Hematopoietic multipotent progenitor cell treated with erythropoietin and hydrocortisone succinate and interleukin-3 and kit ligand, for 6 days (in vitro differentiated cells): ENCODE measurements at regions not wholly inside any gene's neighbourhood (a gene's known extent, or its start where the extent isn't known, plus 50 kb on each side); places are given as distances from the start of the nearest gene placed in this dataset.
"Not testable (repeated sequence)": the region's sequence is repeated elsewhere in the genome, so short reads cannot be mapped to it uniquely, and the experiment has no call there.

ENCODE experiments used
- DNase-seq: peaks from one replicate; pipeline ENCODE4 v3.0.0-alpha.2; 2015

DNA sequence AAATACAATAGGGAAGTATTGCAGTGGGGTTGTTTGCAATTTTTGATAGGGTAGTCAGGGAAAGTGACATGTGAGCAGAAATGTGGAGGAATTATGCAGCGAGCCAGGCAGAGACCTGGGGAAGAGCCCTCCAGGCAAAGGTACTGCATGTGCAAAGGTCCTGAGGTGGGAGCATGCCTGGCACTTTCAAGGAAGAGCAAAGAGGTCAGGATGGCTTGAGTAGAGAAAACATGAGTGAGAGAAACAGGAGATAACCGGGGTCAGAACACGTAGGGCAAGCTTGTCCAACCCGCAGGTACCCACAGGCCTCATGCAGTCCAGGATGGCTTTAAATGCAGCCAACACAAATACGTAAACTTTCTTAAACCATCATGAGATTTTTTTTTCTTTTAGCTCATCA is 71.0 kb downstream of the COQ2 start:
- DNase-seq, result no peak

DNA sequence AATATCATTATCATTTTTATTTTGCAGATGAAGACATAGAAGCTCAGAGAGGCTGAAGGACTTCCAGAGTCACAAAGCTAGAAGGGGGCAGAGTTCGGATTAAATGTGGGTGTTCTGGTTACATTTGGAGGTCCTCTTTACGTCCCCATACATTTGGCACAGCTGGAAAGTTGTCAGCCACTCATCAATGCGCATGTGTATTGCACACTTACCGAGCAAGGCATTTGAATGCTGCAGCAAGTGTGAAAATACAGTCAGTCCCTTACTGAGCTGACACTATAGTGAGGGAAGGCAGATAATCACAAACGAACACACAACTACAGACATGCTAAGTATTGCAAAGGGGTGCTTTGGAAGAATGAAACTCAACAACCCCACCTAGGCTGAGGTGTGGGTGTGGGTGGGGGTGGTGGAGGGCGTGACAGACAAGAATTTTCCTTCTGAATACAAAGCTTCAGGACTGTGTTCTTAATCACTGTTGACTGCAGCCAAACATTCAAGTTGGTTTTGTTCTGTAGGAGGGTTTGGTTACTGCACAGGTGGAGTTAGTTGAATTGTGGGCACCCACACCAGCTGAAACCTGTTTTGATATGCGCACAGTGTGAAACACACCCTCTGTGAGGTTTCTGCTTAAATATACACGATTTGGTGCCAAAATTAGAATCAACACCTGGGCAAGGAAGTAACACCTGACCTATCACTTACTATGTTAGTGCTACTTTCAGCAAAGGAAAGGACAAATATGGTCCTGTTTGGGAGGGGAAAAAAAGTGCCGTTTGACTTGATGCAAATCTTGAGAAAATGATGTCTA is 72.4 kb downstream of the COQ2 start:
- no peak for DNase-seq

DNA sequence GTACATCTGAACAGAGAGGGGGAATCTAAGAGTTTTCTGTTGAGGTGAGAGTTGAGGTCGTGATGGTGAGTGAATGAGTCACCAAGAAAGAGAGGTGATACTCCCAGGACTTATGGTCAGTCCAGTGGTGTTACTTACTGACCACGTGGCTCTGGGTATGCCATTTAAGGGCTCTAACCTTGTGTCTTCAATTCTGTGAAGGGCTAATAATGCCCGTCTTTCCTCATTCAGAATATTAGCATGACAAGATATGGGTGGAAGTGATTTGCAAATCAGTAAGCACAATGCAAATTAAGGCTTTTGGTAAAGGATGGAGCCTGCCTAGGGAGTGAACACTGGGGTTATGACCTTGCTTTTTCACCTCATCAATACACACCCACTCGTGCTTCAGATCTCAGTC is 75.2 kb downstream of the COQ2 start:
- DNase-seq, result no peak

DNA sequence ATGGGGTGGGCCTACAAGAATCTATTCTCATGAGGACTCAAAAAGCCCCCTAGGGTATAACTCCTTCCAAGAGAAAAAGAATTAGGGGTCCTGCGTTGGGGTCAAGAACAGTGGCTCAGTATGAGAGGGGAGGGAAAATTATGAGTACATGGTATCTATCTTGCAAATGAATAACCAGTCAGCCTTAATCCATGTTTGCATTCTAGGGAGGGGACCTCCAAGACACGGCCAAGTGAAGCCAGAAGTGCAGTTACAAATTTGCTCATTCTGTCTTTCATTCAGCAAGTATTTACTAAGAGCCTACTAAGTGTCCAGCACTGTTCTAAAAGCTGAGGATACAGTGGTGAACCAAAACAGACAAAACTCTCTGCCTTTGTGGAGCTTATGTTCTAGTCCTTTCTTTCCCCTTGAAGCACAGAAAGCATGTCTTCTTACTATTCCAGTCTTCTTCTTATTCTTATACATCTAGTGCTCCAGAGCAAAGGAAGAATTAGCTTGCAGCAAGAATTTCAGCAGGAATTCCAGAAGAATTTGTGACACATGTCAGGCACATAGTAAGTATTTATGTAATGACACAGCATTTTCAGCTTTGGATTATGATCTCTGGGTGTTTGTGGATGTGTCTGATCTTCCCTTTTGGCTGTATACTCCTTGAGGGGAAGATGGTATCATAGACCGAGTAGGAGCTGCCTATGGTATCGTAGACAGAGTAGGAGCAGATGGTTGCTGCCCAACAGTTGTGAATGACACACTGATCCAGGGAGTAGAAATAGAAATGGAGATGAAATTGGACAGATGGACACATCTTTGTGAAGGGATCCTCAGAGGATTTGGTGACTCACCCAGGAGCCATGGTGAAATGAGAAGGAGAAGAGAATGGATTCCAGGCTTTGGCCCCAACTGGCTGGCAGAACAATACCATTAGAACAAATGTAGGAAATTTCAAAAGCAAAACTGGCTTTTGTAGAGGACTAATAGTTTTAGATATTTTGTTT is 75.9 kb downstream of the COQ2 start:
- DNase-seq, result no peak

DNA sequence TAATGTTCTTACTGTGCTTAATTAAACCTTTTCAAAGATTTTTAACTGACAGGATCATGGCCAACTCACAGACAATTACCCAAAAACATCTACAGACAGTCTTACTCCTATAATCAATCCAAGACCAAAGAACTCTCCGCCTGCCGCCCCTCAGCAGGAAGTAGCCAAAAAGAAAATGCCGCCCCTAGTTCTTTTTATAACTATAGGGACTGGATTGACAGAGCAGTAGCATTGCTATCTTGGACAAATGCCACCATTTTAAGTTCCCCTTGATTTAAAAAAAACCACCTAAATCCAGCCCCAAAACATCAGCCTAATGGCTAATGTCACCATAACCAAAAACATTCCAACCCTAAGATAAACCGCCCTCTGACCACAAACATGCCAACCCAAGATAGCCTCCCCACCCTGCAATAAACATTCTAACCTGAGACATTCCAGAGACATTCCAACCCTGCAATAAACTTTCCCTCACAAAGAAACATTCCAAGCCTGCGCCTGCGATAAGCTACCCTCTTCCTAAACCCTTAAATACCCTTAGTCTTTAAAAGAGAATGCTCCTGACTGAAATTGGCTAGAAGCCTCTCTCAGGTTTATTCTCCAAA is 77.0 kb downstream of the COQ2 start:
- no peak for DNase-seq

DNA sequence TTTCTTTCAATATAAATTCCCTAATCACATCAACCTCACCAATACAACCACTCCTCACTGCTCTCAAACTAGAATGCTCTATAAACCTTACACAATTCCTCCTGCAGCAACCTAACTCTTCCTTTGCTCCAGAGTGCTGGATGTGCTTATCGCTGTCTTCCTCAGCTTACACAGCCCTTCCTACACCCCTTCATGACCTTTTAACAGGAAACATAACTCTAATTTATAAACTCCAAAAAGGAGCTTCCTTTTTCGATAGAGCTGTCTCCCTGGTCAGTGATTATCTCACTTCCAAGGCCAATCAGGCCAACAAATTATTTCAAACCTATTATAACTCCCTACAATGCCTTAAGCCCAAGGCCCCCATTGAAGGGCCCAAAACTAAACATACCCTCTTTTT is 78.8 kb downstream of the COQ2 start:
- DNase-seq, result no peak

DNA sequence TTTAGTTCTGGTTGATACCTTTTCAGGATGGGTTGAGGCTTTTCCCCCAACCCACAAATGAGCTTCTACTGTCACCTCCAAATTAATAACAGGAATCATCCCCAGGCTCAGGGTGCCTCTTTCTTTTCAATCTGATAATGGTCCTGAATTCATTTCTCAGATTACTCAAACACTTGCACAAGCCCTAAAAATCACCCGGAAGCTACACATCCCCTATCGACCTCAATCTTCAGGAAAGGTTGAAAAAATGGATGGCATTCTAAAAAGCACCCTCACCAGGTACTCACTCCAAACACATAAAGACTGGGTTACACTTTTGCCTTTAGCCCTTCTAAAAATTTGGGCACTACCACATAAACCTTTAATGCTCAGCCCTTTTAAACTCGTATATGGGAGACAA is 79.9 kb downstream of the COQ2 start:
- no peak for DNase-seq

DNA sequence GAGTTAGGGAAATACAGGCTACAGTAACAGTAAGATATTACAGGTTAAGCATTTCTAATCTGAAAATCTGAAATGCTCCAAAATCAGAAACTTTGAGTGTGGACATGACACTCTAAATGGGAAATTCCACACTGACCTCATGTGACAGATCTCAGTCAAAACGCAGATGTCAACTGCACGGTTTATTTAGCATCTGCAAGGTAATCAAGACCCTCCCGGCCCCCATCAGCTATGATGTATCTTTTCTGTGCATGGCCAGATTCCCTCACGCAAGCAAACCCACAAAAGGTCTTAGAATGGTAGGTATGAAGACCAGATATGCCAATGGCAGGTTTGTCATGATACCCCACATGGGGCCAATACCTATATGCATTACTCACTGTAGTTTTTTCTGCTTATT is 82.8 kb downstream of the COQ2 start:
- no peak for DNase-seq

DNA sequence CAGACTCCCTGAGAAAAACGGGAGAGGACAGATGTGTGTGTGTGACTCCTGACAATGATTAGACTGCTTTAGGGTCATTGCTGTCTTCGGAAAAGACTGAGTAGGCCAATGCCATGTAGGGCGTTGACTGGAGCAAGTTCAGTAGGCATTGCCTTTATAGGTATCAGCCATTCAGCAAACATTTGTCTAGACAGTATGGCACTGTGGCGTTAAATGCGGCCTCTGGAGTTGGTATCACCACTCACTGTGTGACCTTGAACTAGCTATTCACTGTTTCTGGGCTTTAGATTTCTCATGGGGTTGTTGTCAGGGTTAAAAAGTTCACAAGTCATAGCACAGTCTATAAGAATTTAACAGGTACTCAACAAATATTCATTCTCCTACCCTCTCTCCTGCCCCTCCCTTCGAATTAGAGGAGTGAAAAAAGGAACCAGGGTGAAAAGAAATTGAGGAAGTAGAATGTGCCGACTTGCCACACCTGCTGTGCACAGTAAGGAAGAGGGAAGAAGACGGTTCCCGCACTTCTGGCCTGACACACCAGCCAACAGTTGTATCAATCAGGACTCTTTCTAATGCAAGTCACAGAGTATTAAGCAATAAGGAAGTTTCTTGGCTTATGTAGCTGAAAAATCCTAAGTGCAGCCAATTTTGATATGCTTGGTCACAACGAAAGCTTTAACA is 83.2 kb upstream of the PLAC8 start:
- DNase-seq, result peak; percentile 61

DNA sequence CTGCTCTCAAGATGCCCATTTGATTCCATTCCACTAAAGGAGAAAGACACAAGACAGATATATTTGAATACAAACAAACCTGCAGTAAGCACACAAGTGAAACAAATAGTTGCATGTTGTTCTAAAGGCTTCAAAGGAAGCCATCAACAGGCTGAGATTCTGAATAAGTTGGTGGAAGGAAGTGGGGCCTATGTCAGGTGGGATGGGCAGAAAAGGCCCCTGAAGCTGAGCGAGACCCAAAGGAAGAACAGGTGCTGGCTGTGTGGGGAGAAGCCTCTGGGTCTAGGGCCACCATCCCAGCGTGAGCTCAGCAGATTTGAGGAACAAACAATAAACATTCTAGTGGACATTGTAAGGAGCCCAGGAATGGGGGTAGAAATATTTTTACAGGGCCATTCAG is 82.4 kb upstream of the PLAC8 start:
- no peak for DNase-seq

DNA sequence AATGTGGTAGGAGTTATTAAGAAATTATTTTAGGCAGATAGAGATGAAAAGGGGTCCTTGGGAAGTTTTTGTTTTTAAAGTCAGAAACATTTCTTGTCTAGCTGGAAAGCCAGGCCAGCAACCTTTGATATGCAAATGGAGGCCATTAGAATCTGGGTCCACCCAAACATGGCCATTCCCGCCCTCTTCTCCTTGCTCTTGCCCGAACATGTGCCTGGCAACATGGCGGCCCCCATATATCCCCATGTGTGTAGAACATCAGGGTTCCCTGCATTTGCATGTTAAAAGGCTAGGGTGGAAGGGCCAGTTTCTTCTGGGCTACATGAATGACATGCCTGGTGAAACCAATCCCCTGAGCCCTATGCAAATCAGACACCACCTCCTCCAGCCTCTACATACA is 80.7 kb upstream of the PLAC8 start:
- no peak for DNase-seq

DNA sequence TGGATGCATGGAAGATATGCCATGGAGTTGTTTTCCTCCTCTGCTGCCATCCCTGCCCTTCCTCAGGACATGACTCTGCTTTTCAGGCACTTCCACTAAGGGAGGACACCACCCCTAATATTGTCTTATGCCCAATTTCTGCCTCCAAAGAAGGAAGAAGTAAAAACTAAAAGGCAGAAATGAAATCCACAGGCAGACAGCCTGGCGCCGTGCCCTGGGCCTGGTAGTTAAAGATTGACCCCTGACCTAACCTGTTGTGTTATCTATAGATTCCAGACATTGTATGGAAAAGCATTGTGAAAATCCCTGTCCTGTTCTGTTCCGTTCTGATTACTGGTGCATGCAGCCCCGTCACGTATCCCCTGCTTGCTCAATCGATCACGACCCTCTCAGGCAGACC is 80.1 kb upstream of the PLAC8 start:
- not testable (repeated sequence) for DNase-seq

DNA sequence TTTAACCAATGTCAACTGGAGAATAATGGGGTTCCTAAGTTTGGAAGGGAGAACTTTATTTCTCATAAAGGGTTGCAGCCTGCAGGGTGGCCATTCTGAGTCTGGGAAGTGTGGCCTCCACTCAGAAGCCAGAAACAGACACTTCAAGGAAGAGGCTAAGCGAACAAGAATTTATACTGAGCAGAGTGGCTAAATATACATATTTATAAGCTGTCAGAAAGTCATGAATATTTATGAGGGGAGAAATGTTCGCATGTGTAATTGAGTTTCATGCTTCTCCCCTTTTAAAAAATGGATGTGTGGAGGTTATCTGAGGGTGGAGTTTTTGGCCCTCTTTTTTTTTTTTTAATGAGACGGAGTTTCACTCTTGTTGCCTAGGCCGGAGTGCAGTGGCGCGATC is 78.1 kb upstream of the PLAC8 start:
- no peak for DNase-seq

DNA sequence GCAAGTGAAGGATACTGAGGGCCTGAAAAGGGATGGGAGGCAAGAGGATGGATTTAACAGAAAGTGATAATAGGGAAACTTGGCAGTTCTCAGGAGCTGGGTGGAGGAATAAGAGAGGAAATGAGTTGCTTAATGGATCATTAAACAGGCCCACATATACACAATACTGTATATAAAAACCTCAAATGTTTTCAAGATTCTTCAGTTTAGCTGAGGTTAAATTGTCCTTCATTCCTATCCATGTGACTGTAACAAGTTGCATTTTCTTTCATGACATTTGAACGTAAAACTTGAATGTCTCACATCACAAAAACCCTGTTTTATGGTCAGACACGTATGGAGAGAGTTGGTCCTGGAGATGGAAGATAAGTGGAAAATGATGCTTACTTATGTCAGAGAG is 76.5 kb upstream of the PLAC8 start:
- no peak for DNase-seq

DNA sequence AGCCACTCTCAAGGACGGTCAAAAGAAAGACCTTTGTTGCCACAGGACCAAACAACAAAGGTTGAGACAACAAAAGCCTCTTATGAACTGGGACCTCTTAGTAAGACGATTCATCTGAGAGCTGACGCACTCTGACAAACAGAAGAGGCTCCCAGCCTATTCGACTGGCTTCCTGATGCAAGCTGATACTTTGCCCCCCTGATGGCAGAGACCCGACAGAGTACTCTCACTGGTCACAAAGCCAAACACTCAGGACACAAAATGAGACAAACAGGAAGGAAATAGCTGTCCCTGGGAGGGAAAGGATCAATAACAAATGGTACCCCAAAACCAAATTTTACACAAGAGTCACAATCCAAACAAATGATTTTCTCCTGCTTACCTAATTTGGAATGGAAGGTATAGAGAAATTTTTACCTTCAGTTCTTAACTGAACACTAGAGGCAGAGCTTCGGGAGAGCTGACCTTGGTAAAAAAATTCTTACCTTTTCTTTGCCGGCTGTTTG is 75.2 kb upstream of the PLAC8 start:
- DNase-seq, result no peak

DNA sequence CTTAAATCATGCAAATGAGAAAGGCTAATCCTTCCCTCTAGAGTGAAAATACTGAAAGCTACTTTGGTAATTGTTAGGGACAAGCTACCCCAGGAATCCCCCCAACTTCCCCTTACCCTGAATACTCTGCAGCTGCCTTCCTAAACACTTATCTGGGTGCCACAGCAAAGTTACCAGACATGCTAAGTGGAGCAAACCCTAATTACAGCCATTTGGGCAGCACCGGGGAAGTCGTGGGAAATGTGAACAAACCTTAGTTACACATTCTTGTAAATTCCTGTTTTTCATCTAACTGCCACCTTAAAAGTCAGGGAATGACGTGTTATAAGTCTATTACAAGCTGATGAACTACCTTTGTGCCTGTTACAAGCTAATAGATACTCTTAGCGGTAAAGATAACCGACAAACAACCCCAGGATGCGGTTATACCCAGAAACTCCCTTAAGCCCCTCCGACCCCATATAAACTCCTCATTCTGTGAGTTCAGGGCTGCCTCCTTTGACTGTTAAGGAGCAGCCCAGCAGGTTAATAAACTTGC is 66.0 kb upstream of the PLAC8 start:
- no peak for DNase-seq

DNA sequence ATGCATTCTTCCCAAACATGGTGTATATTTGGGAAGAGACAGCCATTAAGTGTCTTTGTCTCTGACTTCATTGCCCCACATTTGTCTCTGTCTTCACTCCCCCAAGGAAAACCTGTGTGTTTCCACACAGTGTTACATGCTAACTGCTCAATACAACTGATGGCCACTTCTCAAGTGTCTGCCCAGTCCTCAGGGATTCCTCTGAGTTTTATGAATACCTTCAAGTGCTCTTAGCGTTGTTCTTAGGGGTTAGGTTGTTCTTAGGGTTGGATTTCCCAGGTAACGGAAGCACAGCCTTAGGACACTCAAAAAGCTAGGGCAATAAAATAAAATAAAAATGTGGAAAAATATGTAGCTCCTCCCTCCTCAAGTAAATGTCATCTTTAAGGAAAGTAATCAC is 64.7 kb upstream of the PLAC8 start:
- DNase-seq, result no peak

DNA sequence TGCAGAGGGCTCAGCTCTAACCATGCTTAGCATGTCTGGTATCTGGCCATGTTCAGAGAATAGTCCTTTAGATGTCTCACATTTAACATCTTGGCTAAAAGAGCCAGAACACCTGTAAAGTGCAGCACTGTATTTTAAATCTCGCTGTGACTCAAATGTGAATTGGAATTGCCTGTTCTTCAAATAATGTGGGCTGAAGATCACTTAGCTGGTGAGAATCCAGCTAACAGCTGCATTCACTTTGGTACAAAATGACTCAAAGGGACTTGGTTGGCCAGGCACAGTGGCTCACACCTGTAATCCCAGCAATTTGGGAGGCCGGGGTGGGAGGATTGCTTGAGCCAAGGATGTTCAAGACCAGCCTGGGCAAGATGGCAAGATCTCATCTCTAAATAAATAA is 63.5 kb upstream of the PLAC8 start:
- no peak for DNase-seq

DNA sequence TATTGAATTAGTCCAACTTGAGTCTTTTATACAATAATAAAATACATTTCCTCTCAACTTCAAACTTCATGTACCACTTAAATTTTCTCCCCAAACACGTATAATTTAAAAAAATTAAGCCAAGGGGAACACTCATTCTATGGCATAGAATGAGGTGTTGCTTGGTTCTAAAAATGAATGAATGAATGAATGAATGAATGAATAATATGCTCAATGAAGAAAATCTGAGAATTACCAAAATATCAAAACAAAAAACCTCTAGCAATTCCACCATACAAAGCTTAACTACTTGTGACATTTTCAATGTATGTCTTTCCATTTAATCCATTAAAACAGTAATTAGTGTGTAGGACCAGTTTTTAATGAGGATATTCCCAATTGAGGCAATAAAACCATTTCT is 62.7 kb upstream of the PLAC8 start:
- no peak for DNase-seq

DNA sequence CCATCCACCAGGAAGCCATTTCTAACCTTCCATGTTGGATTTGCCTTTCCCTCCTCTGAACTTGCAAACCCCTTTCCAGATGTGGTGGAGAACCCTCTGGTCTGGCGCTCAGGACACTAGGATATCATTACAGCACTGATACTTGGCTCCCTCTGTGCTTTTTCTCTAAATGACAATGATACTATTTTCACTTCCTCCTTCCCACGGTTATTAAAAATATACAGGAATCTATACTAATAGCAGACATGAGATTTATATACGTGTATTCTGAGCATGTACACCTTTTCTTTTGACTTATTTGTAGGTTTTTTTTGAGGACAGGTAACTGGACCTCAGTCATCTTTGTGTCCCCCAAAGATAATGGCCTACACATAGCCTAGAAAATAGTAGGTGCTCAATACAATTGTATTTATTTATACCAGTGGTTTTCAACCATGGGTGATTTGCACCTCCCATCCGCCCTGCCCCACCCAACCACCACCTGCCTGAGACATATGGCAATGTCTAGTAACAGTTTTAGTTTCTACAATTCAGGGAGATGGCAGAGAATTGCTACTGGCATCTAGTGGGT is 60.4 kb upstream of the PLAC8 start:
- DNase-seq, result no peak

DNA sequence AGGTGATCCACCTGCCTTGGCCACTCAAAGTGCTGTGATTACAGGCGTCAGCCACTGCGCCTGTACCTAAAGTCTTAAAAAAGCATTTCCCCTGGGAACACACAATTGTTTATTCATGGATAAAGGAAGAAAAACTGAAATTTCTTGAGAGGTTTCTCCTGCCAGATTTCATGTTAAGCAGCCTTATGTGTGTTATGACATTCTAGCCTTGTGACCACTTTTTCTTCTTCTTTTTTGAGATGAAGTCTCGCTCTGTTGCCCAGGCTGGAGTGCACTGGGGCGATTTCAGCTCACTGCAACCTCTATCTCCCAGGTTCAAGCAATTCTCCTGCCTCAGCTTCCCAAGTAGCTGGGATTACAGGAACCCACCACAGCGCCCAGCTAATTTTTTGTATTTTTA is 57.8 kb upstream of the PLAC8 start:
- DNase-seq, result no peak

DNA sequence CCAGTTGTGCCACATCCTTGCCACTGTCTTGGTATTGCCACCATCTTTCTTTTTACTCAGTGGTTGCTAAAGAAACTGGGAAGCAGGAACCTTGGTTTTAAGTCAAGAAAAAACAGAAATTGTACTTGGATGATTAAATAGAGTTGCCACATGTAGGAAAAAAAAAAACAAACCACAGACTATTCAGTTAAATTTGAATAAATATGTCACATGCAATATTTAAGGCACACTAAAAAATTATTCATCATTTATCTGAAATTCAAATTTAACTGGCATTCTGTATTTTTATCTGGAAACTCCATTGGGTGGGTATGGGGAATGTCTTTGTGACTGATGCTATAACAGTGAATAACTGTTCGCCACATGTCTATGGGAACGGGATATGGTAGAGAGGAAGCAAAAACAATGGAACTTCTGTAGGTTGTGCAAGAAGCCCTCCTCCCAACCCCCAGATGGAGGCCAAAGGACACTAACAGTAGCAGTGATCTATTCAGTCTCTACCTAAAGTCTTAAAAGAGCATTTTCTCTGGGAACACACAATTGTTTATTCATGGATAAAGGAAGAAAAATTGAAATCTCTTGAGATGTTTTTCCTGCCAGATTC is 57.0 kb upstream of the PLAC8 start:
- no peak for DNase-seq
